ENCODE measurements at regions not wholly inside any gene's neighbourhood (a gene's known extent, or its start where the extent isn't known, plus 50 kb on each side); places are given as distances from the start of the nearest gene placed in this dataset.

GRCh38 chr9:95635986-95636671 is 119.4 kb upstream of the PTCH1 start:
- no peak for TF ChIP-seq HSF1 (IDR thresholded peaks at IDR 0.05; ENCODE audit: low read depth, low read length)
- TF ChIP-seq CTCF (IDR thresholded peaks at IDR 0.05 in 2 of 3, conservative IDR thresholded peaks at IDR 0.05 in 1 of 3; ENCODE audit: control insufficient read depth in 2 of 3, extremely low read depth in 1 of 3, insufficient read depth in 1 of 3, low read depth in 3 of 3, low read length in 3 of 3) = no peak
- TF ChIP-seq BRCA1 (IDR thresholded peaks at IDR 0.05; ENCODE audit: low read depth, low read length) = no peak
- TF ChIP-seq NRF1 (conservative IDR thresholded peaks at IDR 0.05; ENCODE audit: low read depth, low read length) = no peak
- no peak for TF ChIP-seq TCF7 (IDR thresholded peaks at IDR 0.05; ENCODE audit: borderline replicate concordance)
- no peak for TF ChIP-seq SMARCA5 (IDR thresholded peaks at IDR 0.05)
- TF ChIP-seq BHLHE40 (IDR thresholded peaks at IDR 0.05; ENCODE audit: borderline replicate concordance in 1 of 2, low read depth in 2 of 2, low read length in 1 of 2) = no peak
